ENCODE measurements at regions not wholly inside any gene's neighbourhood (a gene's known extent, or its start where the extent isn't known, plus 50 kb on each side); places are given as distances from the start of the nearest gene placed in this dataset.

DNA sequence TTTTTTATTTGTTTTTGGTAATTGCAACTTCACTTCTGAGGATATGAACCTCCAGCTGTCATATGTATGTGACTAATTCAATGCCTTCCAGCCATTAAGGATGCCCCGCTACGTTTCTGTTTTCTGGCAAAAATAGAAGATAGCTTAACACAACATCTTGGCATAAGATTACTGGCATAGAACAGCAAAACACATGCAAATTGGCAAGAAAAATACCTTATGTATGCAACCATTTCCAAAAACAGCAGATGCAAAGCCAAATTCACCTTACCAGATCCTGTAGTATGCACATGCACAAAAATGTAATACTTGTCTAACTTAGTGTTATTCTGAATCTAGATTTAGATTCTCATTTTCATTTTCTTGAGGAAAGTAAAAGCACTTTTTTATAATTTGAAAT lies 461.1 kb upstream of the CYLC2 start:
- H3K4me1 ChIP-seq (ENCODE audit: control insufficient read depth in 4 of 4, insufficient read depth in 4 of 4, low read length in 3 of 4), result no peaks in the 10 kb centered on the region
- no peaks in the 10 kb centered on the region for H3K27me3 ChIP-seq (ENCODE audit: control insufficient read depth in 4 of 4, insufficient read depth in 4 of 4, low read length in 3 of 4)
- no peaks in the 10 kb centered on the region for H3K36me3 ChIP-seq (ENCODE audit: control insufficient read depth in 4 of 4, insufficient read depth in 3 of 4, low read depth in 1 of 4, low read length in 3 of 4)
- no peak overlapping the region for H3K4me3 ChIP-seq (ENCODE audit: low read depth in 1 of 3, low read length in 3 of 3)
- no peak overlapping the region for H3K9ac ChIP-seq (ENCODE audit: low read depth in 1 of 2, low read length in 2 of 2)
- H3K9me3 ChIP-seq (ENCODE audit: control insufficient read depth in 4 of 4, low read length in 3 of 4), result no peaks in the 10 kb centered on the region
- DNase-seq (ENCODE audit: low spot score), result no peak
- TF ChIP-seq TAF1 (conservative IDR thresholded peaks at IDR 0.05) (no peak), FOXA2 (IDR thresholded peaks at IDR 0.05) (no peak), FOXA1 (IDR thresholded peaks at IDR 0.05) (no peak), SP1 (IDR thresholded peaks at IDR 0.05) (no peak), JUND (IDR thresholded peaks at IDR 0.05) (no peak), NR2F2 (IDR thresholded peaks at IDR 0.05) (no peak), CTCF (IDR thresholded peaks at IDR 0.05; ENCODE audit: low read depth, low read length, missing input control) (no peak), GABPA (IDR thresholded peaks at IDR 0.05 in 1 of 2, conservative IDR thresholded peaks at IDR 0.05 in 1 of 2) (no peak), REST (IDR thresholded peaks at IDR 0.05) (no peak)
- TF ChIP-seq, protein P1, sequence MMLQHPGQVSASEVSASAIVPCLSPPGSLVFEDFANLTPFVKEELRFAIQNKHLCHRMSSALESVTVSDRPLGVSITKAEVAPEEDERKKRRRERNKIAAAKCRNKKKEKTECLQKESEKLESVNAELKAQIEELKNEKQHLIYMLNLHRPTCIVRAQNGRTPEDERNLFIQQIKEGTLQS (IDR thresholded peaks at IDR 0.05), result no peak
- 85% methylated on average over 2 of the region's 2 CpGs for WGBS
- H3K27ac ChIP-seq (ENCODE audit: low read depth in 1 of 2, low read length in 2 of 2), result no peak overlapping the region

GRCh38 chr9:102521097-102521755 lies 473.9 kb upstream of the CYLC2 start:
- Histone ChIP-seq H3K4me3 (ENCODE audit: low read depth in 1 of 3, low read length in 3 of 3) (no peak overlapping the region), H3K9me3 (ENCODE audit: control insufficient read depth in 4 of 4, low read length in 3 of 4) (no peaks in the 10 kb centered on the region), H3K27me3 (ENCODE audit: control insufficient read depth in 4 of 4, insufficient read depth in 4 of 4, low read length in 3 of 4) (no peaks in the 10 kb centered on the region), H3K36me3 (ENCODE audit: control insufficient read depth in 4 of 4, insufficient read depth in 3 of 4, low read depth in 1 of 4, low read length in 3 of 4) (no peaks in the 10 kb centered on the region), H3K9ac (ENCODE audit: low read depth in 1 of 2, low read length in 2 of 2) (no peak overlapping the region), H3K4me1 (ENCODE audit: control insufficient read depth in 4 of 4, insufficient read depth in 4 of 4, low read length in 3 of 4) (peaks cover 0 to 3% (median 1%) of the 10 kb centered on the region in 4 donors), H3K27ac (ENCODE audit: low read depth in 1 of 2, low read length in 2 of 2) (no peak overlapping the region)
- DNase-seq (ENCODE audit: low spot score), result no peak
- TF ChIP-seq JUND (IDR thresholded peaks at IDR 0.05) (no peak), TAF1 (conservative IDR thresholded peaks at IDR 0.05) (no peak), GABPA (IDR thresholded peaks at IDR 0.05 in 1 of 2, conservative IDR thresholded peaks at IDR 0.05 in 1 of 2) (no peak), EGR1 (IDR thresholded peaks at IDR 0.05; ENCODE audit: low read depth in 2 of 2) (no peak)
- 68% methylated on average over 3 of the region's 3 CpGs for WGBS

GRCh38 chr9:102519423-102519822 lies 475.7 kb upstream of the CYLC2 start:
- DNase-seq (ENCODE audit: low spot score), result no peak
- H3K4me1 ChIP-seq (ENCODE audit: control insufficient read depth in 4 of 4, insufficient read depth in 4 of 4, low read length in 3 of 4), result peaks cover 0 to 3% (median 1%) of the 10 kb centered on the region in 4 donors
- H3K27me3 ChIP-seq (ENCODE audit: control insufficient read depth in 4 of 4, insufficient read depth in 4 of 4, low read length in 3 of 4), result no peaks in the 10 kb centered on the region
- H3K9me3 ChIP-seq (ENCODE audit: control insufficient read depth in 4 of 4, low read length in 3 of 4), result no peaks in the 10 kb centered on the region
- no peak overlapping the region for H3K27ac ChIP-seq (ENCODE audit: low read depth in 1 of 2, low read length in 2 of 2)
- H3K9ac ChIP-seq (ENCODE audit: low read depth in 1 of 2, low read length in 2 of 2), result no peak overlapping the region
- TF ChIP-seq HNF4G (IDR thresholded peaks at IDR 0.05) (no peak), FOXA1 (IDR thresholded peaks at IDR 0.05) (no peak), GABPA (IDR thresholded peaks at IDR 0.05 in 1 of 2, conservative IDR thresholded peaks at IDR 0.05 in 1 of 2) (no peak), HNF4A (conservative IDR thresholded peaks at IDR 0.05) (no peak), YY1 (IDR thresholded peaks at IDR 0.05) (no peak), RXRA (IDR thresholded peaks at IDR 0.05) (no peak), EGR1 (IDR thresholded peaks at IDR 0.05; ENCODE audit: low read depth in 2 of 2) (no peak), SP1 (IDR thresholded peaks at IDR 0.05) (no peak), CTCF (IDR thresholded peaks at IDR 0.05; ENCODE audit: low read depth, low read length, missing input control) (no peak)
- TF ChIP-seq, protein P2, sequence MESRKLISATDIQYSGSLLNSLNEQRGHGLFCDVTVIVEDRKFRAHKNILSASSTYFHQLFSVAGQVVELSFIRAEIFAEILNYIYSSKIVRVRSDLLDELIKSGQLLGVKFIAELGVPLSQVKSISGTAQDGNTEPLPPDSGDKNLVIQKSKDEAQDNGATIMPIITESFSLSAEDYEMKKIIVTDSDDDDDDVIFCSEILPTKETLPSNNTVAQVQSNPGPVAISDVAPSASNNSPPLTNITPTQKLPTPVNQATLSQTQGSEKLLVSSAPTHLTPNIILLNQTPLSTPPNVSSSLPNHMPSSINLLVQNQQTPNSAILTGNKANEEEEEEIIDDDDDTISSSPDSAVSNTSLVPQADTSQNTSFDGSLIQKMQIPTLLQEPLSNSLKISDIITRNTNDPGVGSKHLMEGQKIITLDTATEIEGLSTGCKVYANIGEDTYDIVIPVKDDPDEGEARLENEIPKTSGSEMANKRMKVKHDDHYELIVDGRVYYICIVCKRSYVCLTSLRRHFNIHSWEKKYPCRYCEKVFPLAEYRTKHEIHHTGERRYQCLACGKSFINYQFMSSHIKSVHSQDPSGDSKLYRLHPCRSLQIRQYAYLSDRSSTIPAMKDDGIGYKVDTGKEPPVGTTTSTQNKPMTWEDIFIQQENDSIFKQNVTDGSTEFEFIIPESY (IDR thresholded peaks at IDR 0.05), result no peak
- no peaks in the 10 kb centered on the region for H3K36me3 ChIP-seq (ENCODE audit: control insufficient read depth in 4 of 4, insufficient read depth in 3 of 4, low read depth in 1 of 4, low read length in 3 of 4)
- H3K4me3 ChIP-seq (ENCODE audit: low read depth in 1 of 3, low read length in 3 of 3), result no peak overlapping the region
- 86% methylated on average over 5 of the region's 5 CpGs for WGBS

Data from liver (tissue), 8 donors.